ENCODE measurements at regions not wholly inside any gene's neighbourhood (a gene's known extent, or its start where the extent isn't known, plus 50 kb on each side); places are given as distances from the start of the nearest gene placed in this dataset.

- in situ Hi-C loops (cut with HindIII; ENCODE audit: low sequenced_read_pairs), result no loop called here
Observed at GRCh38 chr16:79449067-79449769, 151.3 kb downstream of the MAF start.

DNA sequence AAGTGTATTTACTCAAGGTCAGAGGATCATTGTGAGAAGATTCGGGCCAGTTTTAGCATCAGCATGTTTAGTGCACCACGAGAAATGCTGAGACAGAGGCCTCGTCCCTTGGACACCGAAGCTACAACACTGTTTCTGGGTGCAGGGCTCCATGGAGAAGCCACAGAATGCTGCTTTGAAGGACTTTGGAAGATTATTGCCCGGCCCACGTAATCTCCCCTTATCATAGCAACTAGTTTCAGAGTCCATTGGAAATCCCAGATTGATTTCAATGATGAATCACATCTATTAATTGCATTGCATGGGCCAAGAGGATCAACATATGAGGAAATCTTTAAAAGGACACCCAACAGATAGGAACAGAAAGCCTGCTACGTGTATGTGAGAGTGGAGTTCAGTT lies 156.0 kb downstream of the MAF start:
- in situ Hi-C loops (cut with HindIII; ENCODE audit: low sequenced_read_pairs), result no loop called here

DNA sequence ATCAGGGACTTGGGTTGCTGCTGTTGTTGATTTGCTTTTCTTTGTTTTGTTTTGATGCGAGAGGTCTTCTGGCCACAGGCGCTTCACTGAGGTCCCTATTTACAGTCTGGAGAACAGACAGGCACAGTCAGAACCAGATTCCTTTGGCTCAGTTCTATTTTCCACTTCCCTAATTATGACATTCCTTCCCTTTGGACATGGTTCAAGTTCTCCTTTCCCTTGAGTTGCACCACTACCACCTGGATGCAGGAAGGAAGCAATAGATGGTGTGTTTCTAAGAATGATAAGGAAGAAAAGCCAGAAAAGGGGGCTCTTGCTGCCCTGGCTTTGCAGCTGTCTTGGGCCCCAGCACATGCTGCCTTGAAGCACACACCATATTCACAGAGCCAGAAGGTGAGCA lies 160.6 kb downstream of the MAF start:
- in situ Hi-C loops (cut with HindIII; ENCODE audit: low sequenced_read_pairs), result no loop called here

- in situ Hi-C loops (cut with HindIII; ENCODE audit: low sequenced_read_pairs), result no loop called here
Observed at GRCh38 chr16:79437764-79438751, 162.5 kb downstream of the MAF start.

DNA sequence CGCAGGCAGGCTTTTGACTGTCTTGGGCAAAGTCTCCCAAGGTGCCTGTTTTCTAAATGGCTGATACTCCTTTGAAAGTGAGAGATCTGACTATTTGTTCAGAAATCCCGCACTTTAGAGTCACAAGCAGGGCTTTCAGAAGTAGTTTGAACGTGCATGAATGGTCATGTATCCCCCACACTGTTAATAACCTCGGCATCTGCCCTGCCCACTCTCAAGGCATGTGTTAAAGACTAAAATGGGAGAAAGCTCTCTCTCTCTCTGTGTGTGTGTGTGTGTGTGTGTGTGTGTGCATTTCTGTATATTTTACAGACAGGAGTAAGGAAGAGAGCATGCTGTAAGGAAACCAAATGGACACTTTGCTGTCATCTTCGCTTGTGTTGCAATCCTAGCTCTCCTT lies 163.7 kb downstream of the MAF start:
- in situ Hi-C loops (cut with HindIII; ENCODE audit: low sequenced_read_pairs), result no loop called here

DNA sequence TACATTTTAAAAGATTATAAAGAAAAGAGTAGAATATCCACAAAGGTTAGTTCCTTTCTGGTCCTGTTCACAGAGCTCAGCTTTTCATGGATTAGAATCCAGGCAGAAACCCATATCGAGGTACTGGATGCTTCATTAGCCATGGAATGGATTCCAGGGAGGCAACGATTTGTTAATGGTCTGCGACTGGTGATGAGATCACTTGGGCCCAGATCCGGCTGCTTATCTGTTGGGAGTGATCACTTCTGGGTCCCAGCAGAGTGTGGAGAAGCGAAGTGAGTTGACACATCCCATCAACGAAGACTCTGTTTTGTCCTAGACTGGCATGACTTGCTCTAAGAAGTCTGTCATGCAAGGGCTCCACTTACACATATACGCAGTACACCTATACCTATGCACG lies 165.8 kb downstream of the MAF start:
- in situ Hi-C loops (cut with HindIII; ENCODE audit: low sequenced_read_pairs), result no loop called here

DNA sequence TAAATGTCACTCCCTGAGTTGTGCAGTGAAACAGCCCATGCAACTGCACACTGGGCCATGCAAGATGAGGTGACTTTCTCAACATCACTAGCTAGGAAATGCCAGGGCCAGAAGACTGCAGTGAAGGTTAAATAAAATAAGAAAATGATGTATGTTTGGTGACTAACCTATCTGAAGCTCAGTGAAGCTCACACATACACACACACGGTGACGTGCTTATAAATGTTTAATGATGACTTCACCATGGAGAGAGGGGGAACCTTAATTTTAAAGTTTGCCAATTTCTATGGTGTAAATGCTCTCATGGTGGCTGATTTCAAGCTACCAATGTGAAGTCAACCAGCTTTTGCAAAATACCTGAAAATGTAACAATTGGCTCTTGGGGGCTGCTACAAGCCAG lies 166.4 kb downstream of the MAF start:
- in situ Hi-C loops (cut with HindIII; ENCODE audit: low sequenced_read_pairs), result no loop called here

DNA sequence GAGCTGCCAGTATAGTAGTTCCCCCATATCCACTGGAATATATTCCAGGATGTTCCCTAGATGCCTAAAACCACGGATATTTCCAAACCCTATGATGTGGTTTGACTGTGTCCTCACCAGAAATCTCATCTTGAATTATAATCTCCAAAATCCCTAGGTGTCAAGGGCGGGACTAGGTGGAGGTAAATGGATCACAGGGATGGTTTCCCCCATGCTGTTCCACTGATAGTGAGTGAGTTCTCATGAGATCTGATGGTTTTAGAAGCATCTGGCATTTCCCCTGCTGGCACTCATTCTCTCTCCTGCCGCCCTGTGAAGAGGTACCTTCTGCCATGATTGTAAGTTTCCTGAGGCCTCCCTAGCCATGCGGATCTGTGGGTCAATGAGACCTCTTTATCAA lies 168.6 kb downstream of the MAF start:
- in situ Hi-C loops (cut with HindIII; ENCODE audit: low sequenced_read_pairs), result no loop called here

- in situ Hi-C loops (cut with HindIII; ENCODE audit: low sequenced_read_pairs), result no loop called here
Observed at GRCh38 chr16:79430191-79430678, 170.3 kb downstream of the MAF start.

- in situ Hi-C loops (cut with HindIII; ENCODE audit: low sequenced_read_pairs), result no loop called here
Observed at GRCh38 chr16:79429381-79430190, 171.0 kb downstream of the MAF start.

- in situ Hi-C loops (cut with HindIII; ENCODE audit: low sequenced_read_pairs), result no loop called here
Observed at GRCh38 chr16:79426663-79427062, 173.9 kb downstream of the MAF start.

DNA sequence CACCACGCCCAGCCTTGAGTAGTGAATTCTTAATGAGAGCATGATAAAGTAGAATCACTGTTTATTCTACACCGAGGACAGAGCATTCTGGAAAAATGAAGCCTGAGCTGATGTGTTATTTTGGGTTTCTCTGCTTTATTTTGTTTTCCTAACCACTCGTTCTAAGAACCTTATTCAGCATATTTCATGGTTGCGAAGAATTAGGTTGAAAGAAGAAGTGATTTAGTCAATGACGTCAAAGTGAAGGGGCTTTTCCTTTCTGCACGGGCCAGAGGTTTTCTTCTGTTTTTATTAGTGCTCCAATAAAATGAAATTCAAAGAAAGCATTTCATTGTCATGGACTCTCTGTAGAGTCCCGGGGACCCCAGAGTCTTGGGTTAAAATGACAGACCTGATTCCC lies 178.5 kb downstream of the MAF start:
- in situ Hi-C loops (cut with HindIII; ENCODE audit: low sequenced_read_pairs), result no loop called here

DNA sequence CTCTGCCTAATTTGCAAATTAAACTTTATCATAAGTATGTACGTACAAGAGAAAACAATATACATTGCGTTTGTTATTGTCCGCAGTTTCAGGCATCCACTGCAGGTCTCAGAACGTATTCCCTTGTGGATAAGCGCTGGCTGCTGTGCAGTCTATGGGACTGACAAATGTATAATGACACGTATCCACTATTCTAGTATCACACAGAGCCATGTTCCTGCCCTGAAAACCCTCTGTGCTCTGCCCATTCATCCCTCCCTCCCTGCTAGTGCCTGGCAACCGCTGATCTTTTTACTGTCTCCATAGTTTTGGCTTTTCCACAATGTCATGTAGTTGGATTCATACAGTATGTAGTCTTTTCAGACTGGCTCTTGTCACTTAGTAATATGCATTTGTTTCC lies 179.4 kb downstream of the MAF start:
- in situ Hi-C loops (cut with HindIII; ENCODE audit: low sequenced_read_pairs), result no loop called here

GRCh38 chr16:79420493-79420892 lies 180.0 kb downstream of the MAF start:
- in situ Hi-C loops (cut with HindIII; ENCODE audit: low sequenced_read_pairs), result no loop called here

DNA sequence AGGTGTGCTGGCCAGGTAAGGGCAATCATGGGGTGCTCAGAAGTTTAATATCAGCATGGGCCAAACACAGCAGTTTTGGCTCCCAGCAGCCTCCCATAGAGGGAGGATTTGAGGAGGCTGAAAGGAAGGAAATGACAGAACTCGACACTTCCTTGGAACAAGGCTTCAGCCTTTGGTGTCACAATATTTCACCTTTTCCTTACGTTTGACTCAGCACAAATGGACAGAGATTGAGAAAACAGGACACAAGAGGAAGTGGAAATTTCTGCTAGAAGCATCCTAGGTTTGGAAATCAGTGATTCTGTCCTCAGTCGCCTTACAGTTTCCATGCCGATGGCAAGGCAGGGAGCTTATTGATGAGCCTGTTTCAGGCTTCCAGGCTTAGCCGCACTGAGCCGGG lies 181.4 kb downstream of the MAF start:
- in situ Hi-C loops (cut with HindIII; ENCODE audit: low sequenced_read_pairs), result no loop called here

GRCh38 chr16:79417601-79418008 lies 182.9 kb downstream of the MAF start:
- in situ Hi-C loops (cut with HindIII; ENCODE audit: low sequenced_read_pairs), result no loop called here

DNA sequence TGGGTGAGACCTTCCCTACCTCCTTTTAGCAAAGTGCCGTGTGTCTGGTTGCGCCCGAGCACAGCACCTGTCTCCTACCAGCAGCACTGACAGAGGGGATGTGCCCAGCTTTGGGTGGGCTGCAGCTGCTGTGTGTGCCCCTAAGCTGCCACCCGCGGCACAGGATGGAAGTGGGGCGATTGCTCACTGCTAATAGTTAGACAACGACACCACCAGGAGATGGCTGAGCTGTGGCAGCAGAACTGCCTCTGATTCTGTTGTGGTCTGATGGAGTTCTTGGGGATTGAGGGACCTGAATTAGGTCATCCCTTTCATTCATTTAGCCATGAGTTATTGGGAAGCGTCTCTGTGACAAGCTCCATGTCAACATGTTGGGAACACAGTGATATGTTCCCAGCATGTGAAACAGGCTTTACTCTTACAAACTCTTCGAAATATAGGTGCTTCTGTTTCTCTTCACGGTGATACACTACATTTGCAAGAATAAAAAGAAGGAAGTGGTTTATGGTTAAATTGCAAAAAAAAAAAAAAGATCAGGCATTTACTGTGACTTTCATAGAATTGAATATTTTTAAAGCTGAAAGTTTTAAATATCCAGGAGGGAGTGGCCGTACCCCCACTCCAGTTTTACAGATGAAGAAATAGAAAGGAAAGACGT lies 184.4 kb downstream of the MAF start:
- in situ Hi-C loops (cut with HindIII; ENCODE audit: low sequenced_read_pairs), result no loop called here

DNA sequence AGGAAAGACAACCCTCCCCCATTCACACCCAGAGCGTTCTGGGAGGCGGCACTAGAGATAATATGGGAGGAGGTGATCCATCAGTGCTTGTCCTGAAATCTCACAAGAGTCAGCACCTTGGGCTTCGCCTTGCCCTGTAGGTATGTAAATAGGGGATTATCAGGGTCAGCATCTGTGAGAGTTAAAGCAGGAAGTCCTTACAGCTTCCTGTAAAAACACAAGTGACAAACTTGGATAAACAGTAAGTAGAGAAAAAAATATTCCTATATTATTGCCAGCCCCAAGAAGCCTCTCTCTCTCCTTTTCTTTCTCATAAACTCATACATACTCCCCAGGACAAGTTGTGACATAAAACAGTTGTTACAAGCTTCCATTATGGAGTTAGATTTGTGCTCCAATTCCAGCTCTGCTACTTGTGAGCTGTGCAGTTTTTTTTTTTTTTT lies 187.7 kb downstream of the MAF start:
- in situ Hi-C loops (cut with HindIII; ENCODE audit: low sequenced_read_pairs), result no loop called here

- in situ Hi-C loops (cut with HindIII; ENCODE audit: low sequenced_read_pairs), result no loop called here
Observed at GRCh38 chr16:79411805-79412204, 188.7 kb downstream of the MAF start.

DNA sequence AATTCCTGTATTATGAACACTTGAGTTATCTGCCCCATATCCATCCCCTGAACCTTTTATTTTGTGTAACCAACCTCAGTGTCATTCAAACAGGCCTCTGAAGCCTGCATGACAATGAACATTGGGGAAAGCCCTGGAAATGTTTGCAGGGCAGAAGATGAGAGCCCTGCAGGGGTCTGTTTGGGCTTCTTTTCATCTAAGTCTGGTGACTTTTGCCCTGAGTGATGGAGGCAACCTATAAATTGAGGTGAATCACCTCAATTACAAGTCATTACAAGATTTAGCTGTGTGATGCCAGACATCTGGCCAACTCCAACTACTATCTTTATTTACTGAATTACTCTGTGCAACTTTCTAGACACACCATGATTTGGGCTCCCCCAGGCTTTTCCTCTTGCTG lies 189.2 kb downstream of the MAF start:
- in situ Hi-C loops (cut with HindIII; ENCODE audit: low sequenced_read_pairs), result no loop called here

DNA sequence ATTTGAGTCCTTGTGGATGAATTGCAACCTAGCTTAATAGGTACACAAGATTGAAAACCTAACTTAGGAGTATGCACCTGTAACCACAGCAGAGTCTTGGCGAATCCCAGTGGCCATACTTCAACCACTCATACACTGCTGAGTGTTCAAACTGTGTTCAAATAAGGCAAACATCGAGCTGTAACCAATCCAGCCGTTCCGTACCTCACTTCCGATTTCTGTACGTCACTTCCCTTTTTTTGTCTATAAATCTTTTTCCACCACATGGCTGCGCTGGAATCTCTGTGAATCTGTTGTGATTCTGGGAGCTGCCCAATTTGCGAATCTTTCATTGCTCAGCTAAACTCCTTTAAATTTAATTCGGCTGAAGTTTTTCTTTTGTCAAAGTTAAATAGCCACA lies 190.6 kb downstream of the MAF start:
- in situ Hi-C loops (cut with HindIII; ENCODE audit: low sequenced_read_pairs), result no loop called here
